ENCODE measurements at regions not wholly inside any gene's neighbourhood (a gene's known extent, or its start where the extent isn't known, plus 50 kb on each side); places are given as distances from the start of the nearest gene placed in this dataset.

- no peaks in the 10 kb centered on the region for H3K36me3 ChIP-seq
- H3K27me3 ChIP-seq = no peaks in the 10 kb centered on the region
- no peaks in the 10 kb centered on the region for H3K79me2 ChIP-seq (ENCODE audit: low read depth)
- H3K4me1 ChIP-seq = no peaks in the 10 kb centered on the region
- H2AFZ ChIP-seq (replicated peaks) = no peak overlapping the region
- no peak for DNase-seq (ENCODE audit: low spot score)
- H3K4me3 Mint-ChIP-seq = no peak overlapping the region
- no peaks in the 10 kb centered on the region for H3K9me3 ChIP-seq (ENCODE audit: low read depth)
- H3K9ac ChIP-seq = no peak overlapping the region
- no peaks in the 10 kb centered on the region for H3K36me3 Mint-ChIP-seq
- H3K4me1 Mint-ChIP-seq = no peaks in the 10 kb centered on the region
- peak overlapping the region; percentile 75 for H3K27ac Mint-ChIP-seq
- H4K20me1 ChIP-seq (ENCODE audit: low read depth) = no peaks in the 10 kb centered on the region
- no peak for TF ChIP-seq EZH2 (IDR thresholded peaks at IDR 0.05)
- TF ChIP-seq, protein P1, sequence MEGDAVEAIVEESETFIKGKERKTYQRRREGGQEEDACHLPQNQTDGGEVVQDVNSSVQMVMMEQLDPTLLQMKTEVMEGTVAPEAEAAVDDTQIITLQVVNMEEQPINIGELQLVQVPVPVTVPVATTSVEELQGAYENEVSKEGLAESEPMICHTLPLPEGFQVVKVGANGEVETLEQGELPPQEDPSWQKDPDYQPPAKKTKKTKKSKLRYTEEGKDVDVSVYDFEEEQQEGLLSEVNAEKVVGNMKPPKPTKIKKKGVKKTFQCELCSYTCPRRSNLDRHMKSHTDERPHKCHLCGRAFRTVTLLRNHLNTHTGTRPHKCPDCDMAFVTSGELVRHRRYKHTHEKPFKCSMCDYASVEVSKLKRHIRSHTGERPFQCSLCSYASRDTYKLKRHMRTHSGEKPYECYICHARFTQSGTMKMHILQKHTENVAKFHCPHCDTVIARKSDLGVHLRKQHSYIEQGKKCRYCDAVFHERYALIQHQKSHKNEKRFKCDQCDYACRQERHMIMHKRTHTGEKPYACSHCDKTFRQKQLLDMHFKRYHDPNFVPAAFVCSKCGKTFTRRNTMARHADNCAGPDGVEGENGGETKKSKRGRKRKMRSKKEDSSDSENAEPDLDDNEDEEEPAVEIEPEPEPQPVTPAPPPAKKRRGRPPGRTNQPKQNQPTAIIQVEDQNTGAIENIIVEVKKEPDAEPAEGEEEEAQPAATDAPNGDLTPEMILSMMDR (IDR thresholded peaks at IDR 0.05) = no peak
- no peak for TF ChIP-seq EZH2phosphoT487 (IDR thresholded peaks at IDR 0.05)
- H3K27ac ChIP-seq = no peak overlapping the region
- no peaks in the 10 kb centered on the region for H3K27me3 Mint-ChIP-seq (ENCODE audit: insufficient read depth, low read depth)
- H3K4me2 ChIP-seq = no peak overlapping the region
- H3F3A ChIP-seq (ENCODE audit: low read depth) = no peaks in the 10 kb centered on the region
- H3K4me3 ChIP-seq = no peak overlapping the region
- H3K9me3 Mint-ChIP-seq = no peaks in the 10 kb centered on the region
Observed at GRCh38 chr10:2658780-2659179, 408.6 kb upstream of the PFKP start.

GRCh38 chr10:2650328-2650727 is 417.0 kb upstream of the PFKP start:
- H3K79me2 ChIP-seq (ENCODE audit: low read depth) = no peaks in the 10 kb centered on the region
- H3K9ac ChIP-seq = no peak overlapping the region
- H4K20me1 ChIP-seq (ENCODE audit: low read depth) = no peaks in the 10 kb centered on the region
- H3K27me3 ChIP-seq = no peaks in the 10 kb centered on the region
- H2AFZ ChIP-seq (replicated peaks) = no peak overlapping the region
- Mint-ChIP-seq H3K4me1 (no peaks in the 10 kb centered on the region), H3K9me3 (peaks cover 2% of the 10 kb centered on the region), H3K27me3 (ENCODE audit: insufficient read depth, low read depth) (no peaks in the 10 kb centered on the region), H3K27ac (no peak overlapping the region), H3K36me3 (no peaks in the 10 kb centered on the region), H3K4me3 (no peak overlapping the region)
- no peak overlapping the region for H3K4me3 ChIP-seq
- H3K4me1 ChIP-seq = no peaks in the 10 kb centered on the region
- H3F3A ChIP-seq (ENCODE audit: low read depth) = no peaks in the 10 kb centered on the region
- TF ChIP-seq EZH2 (IDR thresholded peaks at IDR 0.05) (no peak), EZH2phosphoT487 (IDR thresholded peaks at IDR 0.05) (no peak)
- TF ChIP-seq, protein P1 (IDR thresholded peaks at IDR 0.05) = no peak
- H3K9me3 ChIP-seq (ENCODE audit: low read depth) = no peaks in the 10 kb centered on the region
- H3K27ac ChIP-seq = no peak overlapping the region
- H3K4me2 ChIP-seq = no peak overlapping the region
- H3K36me3 ChIP-seq = no peaks in the 10 kb centered on the region
- DNase-seq (ENCODE audit: low spot score) = no peak

DNA sequence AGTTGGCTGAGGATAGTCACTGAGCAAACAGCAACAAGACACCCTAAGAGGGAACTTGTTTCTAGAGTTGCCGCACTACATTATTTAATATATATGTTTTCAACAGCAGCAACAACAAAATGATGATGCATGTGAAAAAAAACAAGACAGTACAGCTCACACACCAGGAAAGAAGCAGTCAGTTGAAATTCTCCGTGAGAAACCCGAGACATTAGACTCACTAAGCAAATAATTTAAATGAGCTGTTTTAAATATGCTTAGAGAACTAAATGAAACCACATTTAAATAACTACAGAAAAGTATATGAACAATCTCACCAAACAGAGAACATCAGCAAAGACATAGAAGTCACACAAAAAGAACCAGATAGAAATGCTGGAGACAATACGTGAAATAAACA is 426.3 kb upstream of the PFKP start:
- Histone ChIP-seq H3K9ac (no peak overlapping the region), H3K4me1 (no peaks in the 10 kb centered on the region), H3K4me3 (no peak overlapping the region), H3K79me2 (ENCODE audit: low read depth) (no peaks in the 10 kb centered on the region), H3F3A (ENCODE audit: low read depth) (no peaks in the 10 kb centered on the region), H4K20me1 (ENCODE audit: low read depth) (no peaks in the 10 kb centered on the region), H3K4me2 (no peak overlapping the region), H3K27me3 (no peaks in the 10 kb centered on the region), H2AFZ (replicated peaks) (no peak overlapping the region), H3K27ac (no peak overlapping the region), H3K9me3 (ENCODE audit: low read depth) (no peaks in the 10 kb centered on the region), H3K36me3 (no peaks in the 10 kb centered on the region)
- Mint-ChIP-seq H3K27ac (no peak overlapping the region), H3K4me3 (no peak overlapping the region), H3K27me3 (ENCODE audit: insufficient read depth, low read depth) (peaks cover 3% of the 10 kb centered on the region), H3K9me3 (no peaks in the 10 kb centered on the region), H3K4me1 (no peaks in the 10 kb centered on the region), H3K36me3 (no peaks in the 10 kb centered on the region)
- TF ChIP-seq, protein P1 (IDR thresholded peaks at IDR 0.05) = no peak
- TF ChIP-seq EZH2 (IDR thresholded peaks at IDR 0.05) = no peak
- TF ChIP-seq EZH2phosphoT487 (IDR thresholded peaks at IDR 0.05) = no peak
- no peak for DNase-seq (ENCODE audit: low spot score)
